Activated naive CD8-positive, alpha-beta T cell treated with anti-CD3 and anti-CD28 coated beads, Interleukin-2, amount 50 U/mL, for 24 hours (primary cell): ENCODE measurements at regions not wholly inside any gene's neighbourhood (a gene's known extent, or its start where the extent isn't known, plus 50 kb on each side); places are given as distances from the start of the nearest gene placed in this dataset.
A peak's percentile ranks its signal among the peaks of the same experiment; 100 is the strongest.

ENCODE experiments used
- ATAC-seq: fragments of 150-1000 bp; cut with Tn5 transposase; one replicate; pipeline ENCODE4 v1.10.0; 2021
- DNase-seq: peaks from one replicate; pipeline ENCODE4 v3.0.0; 2021
- H3K27ac Mint-ChIP-seq: one replicate; pipeline ENCODE4 v1.8.0; 2021; ENCODE audit warnings: mild to moderate bottlenecking, mixed read lengths
- H3K27me3 Mint-ChIP-seq: one replicate; pipeline ENCODE4 v1.8.0; 2021; ENCODE audit warnings: mixed read lengths
- H3K36me3 Mint-ChIP-seq: one replicate; pipeline ENCODE4 v1.8.0; 2021; ENCODE audit warnings: low read depth, mixed read lengths
- H3K4me1 Mint-ChIP-seq: one replicate; pipeline ENCODE4 v1.8.0; 2021; ENCODE audit warnings: mixed read lengths
- H3K4me3 Mint-ChIP-seq: one replicate; pipeline ENCODE4 v1.8.0; 2021; ENCODE audit warnings: mild to moderate bottlenecking, moderate library complexity, mixed read lengths
- H3K9me3 Mint-ChIP-seq: one replicate; pipeline ENCODE4 v1.8.0; 2021; ENCODE audit warnings: mixed read lengths

GRCh38 chr18:55819448-55819847 lies 231.5 kb upstream of the TCF4 start:
- no peak overlapping the region for H3K4me3 Mint-ChIP-seq
- no peaks in the 10 kb centered on the region for H3K9me3 Mint-ChIP-seq

DNA sequence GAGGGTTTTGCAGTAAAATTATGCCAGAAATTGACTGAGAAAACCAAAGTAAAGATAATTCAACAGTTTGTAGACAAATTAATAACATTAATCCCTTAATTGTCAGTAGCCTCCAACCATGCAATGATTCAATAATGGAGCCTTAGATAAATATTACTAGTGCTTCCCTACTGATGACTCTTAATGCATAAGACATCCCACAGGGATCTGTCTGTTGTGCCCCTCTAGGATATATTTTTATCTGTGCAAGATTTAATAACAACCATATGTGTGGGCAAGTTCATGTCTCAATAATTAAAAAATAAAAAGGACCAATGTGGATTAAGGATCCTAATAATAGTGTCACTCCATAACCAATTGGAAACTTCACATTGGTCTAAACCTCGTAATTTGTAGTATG lies 230.3 kb upstream of the TCF4 start:
- Mint-ChIP-seq H3K36me3 (no peaks in the 10 kb centered on the region), H3K27ac (no peak overlapping the region), H3K4me3 (no peak overlapping the region), H3K9me3 (no peaks in the 10 kb centered on the region), H3K4me1 (no peaks in the 10 kb centered on the region), H3K27me3 (no peaks in the 10 kb centered on the region)
- ATAC-seq, result no peak
- no peak for DNase-seq

More at GRCh38 chr18:55819448-55819847, 231.5 kb upstream of the TCF4 start:
- no peak for ATAC-seq
- Mint-ChIP-seq H3K36me3 (no peaks in the 10 kb centered on the region), H3K27me3 (no peaks in the 10 kb centered on the region), H3K27ac (no peak overlapping the region), H3K4me1 (no peaks in the 10 kb centered on the region)
- DNase-seq, result no peak

DNA sequence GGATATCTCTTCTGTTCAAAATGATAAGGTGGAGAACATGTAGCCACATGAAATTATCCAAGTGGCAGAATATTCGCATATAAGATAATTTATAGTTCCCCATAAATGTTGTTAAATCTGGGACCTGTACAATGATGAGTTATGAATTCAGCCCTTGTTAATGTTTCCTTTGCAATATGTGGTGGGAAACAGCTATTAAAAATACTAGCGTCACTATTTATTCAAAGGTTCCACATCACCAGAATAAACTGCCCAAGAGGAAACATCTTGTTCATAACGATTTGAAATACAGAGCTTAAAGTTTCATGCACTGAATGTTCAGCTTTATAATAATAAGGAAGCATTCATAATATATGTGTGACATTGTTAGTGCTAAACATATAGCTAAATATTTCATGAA lies 223.9 kb upstream of the TCF4 start:
- Mint-ChIP-seq H3K27me3 (peaks cover under 1% of the 10 kb centered on the region), H3K4me3 (no peak overlapping the region), H3K9me3 (no peaks in the 10 kb centered on the region), H3K36me3 (no peaks in the 10 kb centered on the region), H3K4me1 (no peaks in the 10 kb centered on the region), H3K27ac (no peak overlapping the region)
- ATAC-seq, result no peak
- no peak for DNase-seq

DNA sequence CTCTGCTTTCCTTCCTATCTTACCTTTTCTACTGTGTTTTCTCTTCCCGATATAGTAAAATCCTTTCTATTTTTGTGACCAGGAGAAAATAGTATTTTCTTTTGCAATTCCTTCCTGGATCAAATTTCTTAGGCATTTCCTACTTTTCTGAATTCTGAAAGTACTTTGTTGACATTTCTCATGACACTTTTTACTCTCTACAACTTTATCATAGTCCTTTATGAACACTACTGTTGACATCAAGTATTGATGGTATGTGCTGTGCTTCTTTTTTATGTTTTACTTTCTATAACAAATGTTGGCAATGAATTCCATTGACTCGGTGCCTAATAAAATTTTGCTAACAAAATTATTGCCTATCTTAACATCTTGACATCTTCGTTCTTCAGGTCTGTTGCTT lies 217.7 kb upstream of the TCF4 start:
- Mint-ChIP-seq H3K4me1 (no peaks in the 10 kb centered on the region), H3K27me3 (peaks cover 3% of the 10 kb centered on the region), H3K36me3 (no peaks in the 10 kb centered on the region), H3K4me3 (no peak overlapping the region), H3K9me3 (peaks cover 5% of the 10 kb centered on the region), H3K27ac (no peak overlapping the region)
- DNase-seq, result no peak
- no peak for ATAC-seq

DNA sequence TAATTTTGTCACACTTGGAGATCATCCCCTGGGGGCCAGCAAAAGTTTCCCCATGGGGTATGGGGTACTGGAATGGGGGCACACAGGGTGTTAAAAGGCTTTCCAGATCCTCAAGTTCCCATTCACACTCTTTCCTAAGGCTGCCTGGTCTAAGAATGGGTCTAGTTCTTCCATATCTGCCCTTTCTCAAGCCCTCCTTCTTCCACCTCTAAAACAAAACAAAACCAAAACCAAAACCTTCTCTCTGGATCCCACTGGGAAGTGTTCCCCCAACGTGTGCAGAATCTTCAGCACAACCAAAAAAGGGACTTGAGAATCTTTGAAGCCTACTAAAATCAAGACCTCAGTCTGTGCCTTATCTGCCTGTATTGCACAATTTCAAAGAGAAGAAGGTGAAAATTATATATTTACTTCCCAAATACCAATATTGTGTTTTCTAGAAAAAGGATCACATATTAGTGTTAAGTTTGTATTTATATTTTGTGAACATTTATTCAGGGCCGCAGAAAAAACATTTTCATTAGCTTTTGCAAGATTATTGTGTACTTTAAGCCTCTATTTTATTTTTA lies 207.2 kb upstream of the TCF4 start:
- Mint-ChIP-seq H3K27ac (no peak overlapping the region), H3K27me3 (no peaks in the 10 kb centered on the region), H3K36me3 (no peaks in the 10 kb centered on the region), H3K4me3 (no peak overlapping the region), H3K9me3 (no peaks in the 10 kb centered on the region), H3K4me1 (peaks cover 2% of the 10 kb centered on the region)
- ATAC-seq (no peak), DNase-seq (no peak)

GRCh38 chr18:55794288-55795052 lies 206.5 kb upstream of the TCF4 start:
- DNase-seq, result no peak
- H3K9me3 Mint-ChIP-seq, result no peaks in the 10 kb centered on the region
- no peak overlapping the region for H3K27ac Mint-ChIP-seq
- no peaks in the 10 kb centered on the region for H3K36me3 Mint-ChIP-seq
- no peaks in the 10 kb centered on the region for H3K27me3 Mint-ChIP-seq
- no peak overlapping the region for H3K4me3 Mint-ChIP-seq
- H3K4me1 Mint-ChIP-seq, result peaks cover 2% of the 10 kb centered on the region
- no peak for ATAC-seq

GRCh38 chr18:55790296-55790695 lies 202.3 kb upstream of the TCF4 start:
- Mint-ChIP-seq H3K4me1 (peaks cover 4% of the 10 kb centered on the region), H3K9me3 (peaks cover 4% of the 10 kb centered on the region), H3K36me3 (no peaks in the 10 kb centered on the region), H3K4me3 (no peak overlapping the region), H3K27me3 (no peaks in the 10 kb centered on the region), H3K27ac (no peak overlapping the region)
- ATAC-seq, result no peak
- DNase-seq, result no peak

- DNase-seq (no peak), ATAC-seq (no peak)
- no peaks in the 10 kb centered on the region for H3K36me3 Mint-ChIP-seq
- no peak overlapping the region for H3K27ac Mint-ChIP-seq
- no peak overlapping the region for H3K4me3 Mint-ChIP-seq
- peaks cover 4% of the 10 kb centered on the region for H3K9me3 Mint-ChIP-seq
- H3K27me3 Mint-ChIP-seq, result peaks cover 5% of the 10 kb centered on the region
- H3K4me1 Mint-ChIP-seq, result peaks cover 2% of the 10 kb centered on the region
Observed at GRCh38 chr18:55787536-55788073, 199.6 kb upstream of the TCF4 start.

- no peak for DNase-seq
- Mint-ChIP-seq H3K4me1 (peaks cover 2% of the 10 kb centered on the region), H3K27ac (no peak overlapping the region), H3K36me3 (no peaks in the 10 kb centered on the region), H3K9me3 (peaks cover 4% of the 10 kb centered on the region), H3K27me3 (peaks cover 10% of the 10 kb centered on the region), H3K4me3 (no peak overlapping the region)
- ATAC-seq, result no peak
Observed at GRCh38 chr18:55786651-55787272, 198.8 kb upstream of the TCF4 start.

GRCh38 chr18:55783921-55784320 lies 195.9 kb upstream of the TCF4 start:
- H3K4me3 Mint-ChIP-seq, result no peak overlapping the region
- H3K4me1 Mint-ChIP-seq, result peaks cover 11% of the 10 kb centered on the region
- H3K36me3 Mint-ChIP-seq, result no peaks in the 10 kb centered on the region
- H3K27ac Mint-ChIP-seq, result no peak overlapping the region
- ATAC-seq, result no peak
- DNase-seq, result no peak
- peaks cover 35% of the 10 kb centered on the region for H3K27me3 Mint-ChIP-seq
- H3K9me3 Mint-ChIP-seq, result peaks cover 4% of the 10 kb centered on the region

- no peak for ATAC-seq
Observed at GRCh38 chr18:55781481-55781957, 193.5 kb upstream of the TCF4 start.

GRCh38 chr18:55780586-55781071 lies 192.6 kb upstream of the TCF4 start:
- Mint-ChIP-seq H3K27me3 (peaks cover 49% of the 10 kb centered on the region), H3K4me1 (peaks cover 16% of the 10 kb centered on the region), H3K4me3 (peak overlapping the region; percentile 42), H3K9me3 (no peaks in the 10 kb centered on the region), H3K36me3 (no peaks in the 10 kb centered on the region), H3K27ac (no peak overlapping the region)
- no peak for ATAC-seq
- no peak for DNase-seq

More at GRCh38 chr18:55781481-55781957, 193.5 kb upstream of the TCF4 start:
- Mint-ChIP-seq H3K4me3 (no peak overlapping the region), H3K9me3 (no peaks in the 10 kb centered on the region), H3K36me3 (no peaks in the 10 kb centered on the region), H3K4me1 (peaks cover 16% of the 10 kb centered on the region), H3K27ac (no peak overlapping the region), H3K27me3 (peaks cover 49% of the 10 kb centered on the region)
- DNase-seq, result no peak

- Mint-ChIP-seq H3K27ac (no peak overlapping the region), H3K4me1 (peaks cover 16% of the 10 kb centered on the region), H3K9me3 (no peaks in the 10 kb centered on the region), H3K36me3 (no peaks in the 10 kb centered on the region), H3K4me3 (peak overlapping the region; percentile 65), H3K27me3 (peaks cover 49% of the 10 kb centered on the region)
- DNase-seq (peak; percentile 12), ATAC-seq (peak; percentile 50)
Observed at GRCh38 chr18:55779691-55780585, 191.9 kb upstream of the TCF4 start.
